Keratinocyte (primary cell): ENCODE measurements at regions not wholly inside any gene's neighbourhood (a gene's known extent, or its start where the extent isn't known, plus 50 kb on each side); places are given as distances from the start of the nearest gene placed in this dataset.

Experiments used
- DNase-seq: peaks from one replicate; pipeline ENCODE4 v3.0.0-alpha.2; 2011; ENCODE audit warnings: low read depth, missing footprints, low spot score
- FAIRE-seq: peaks from 2 replicates; lab custom pipeline; 2011; peaks lifted over from hg19 to GRCh38; lab: Jason Lieb, UNC
- H2AFZ ChIP-seq: 2 replicates; pipeline ENCODE4 v1.6.0; 2012; ENCODE audit warnings: low read length, control low read depth, inconsistent platforms; ENCODE audit not compliant: control insufficient read depth
- H3K27ac ChIP-seq: 2 replicates; pipeline ENCODE4 v1.5.1; 2011; ENCODE audit warnings: low read length; ENCODE audit not compliant: control insufficient read depth, insufficient read depth
- H3K27me3 ChIP-seq: 3 replicates; pipeline ENCODE4 v1.6.0; 2011; ENCODE audit warnings: low read length; ENCODE audit not compliant: control insufficient read depth, insufficient read depth; ENCODE audit errors: extremely low read depth
- H3K36me3 ChIP-seq, 2 experiments: 2 replicates in 1 of 2; 3 replicates in 1 of 2; pipeline ENCODE4 v1.5.1; 2011; ENCODE audit warnings: low read length in 2 of 2, mild to moderate bottlenecking in 1 of 2; ENCODE audit not compliant: control insufficient read depth in 2 of 2, insufficient read depth in 2 of 2; ENCODE audit errors: extremely low read depth in 1 of 2
- H3K4me1 ChIP-seq: 3 replicates; pipeline ENCODE4 v1.5.1; 2011; ENCODE audit warnings: low read length; ENCODE audit not compliant: control insufficient read depth, insufficient read depth; ENCODE audit errors: extremely low read depth
- H3K4me2 ChIP-seq: 3 replicates; pipeline ENCODE4 v1.6.0; 2011; ENCODE audit warnings: low read depth, low read length; ENCODE audit not compliant: control insufficient read depth, insufficient read depth; ENCODE audit errors: extremely low read depth
- H3K4me3 ChIP-seq, 3 experiments: fragments of 200-600 bp in 1 of 3; sonication (generic) in 1 of 3; 2 replicates in 2 of 3; 3 replicates in 1 of 3; pipeline ENCODE4 v1.5.1; 2011 to 2016; ENCODE audit warnings: low read length in 3 of 3, mild to moderate bottlenecking in 3 of 3, control low read depth in 2 of 3, inconsistent platforms in 1 of 3, low read depth in 1 of 3, mixed read lengths in 1 of 3, mixed run types in 1 of 3, moderate library complexity in 1 of 3; ENCODE audit not compliant: control insufficient read depth in 2 of 3, insufficient read depth in 2 of 3; ENCODE audit errors: extremely low read depth in 1 of 3
- H3K79me2 ChIP-seq: 2 replicates; pipeline ENCODE4 v1.6.0; 2012; ENCODE audit warnings: low read length; ENCODE audit not compliant: control insufficient read depth, insufficient read depth
- H3K9ac ChIP-seq: 3 replicates; pipeline ENCODE4 v1.6.0; 2011; ENCODE audit warnings: low read length; ENCODE audit not compliant: control insufficient read depth, insufficient read depth; ENCODE audit errors: extremely low read depth
- H3K9me1 ChIP-seq: 3 replicates; pipeline ENCODE4 v1.6.0; 2011; ENCODE audit warnings: low read length; ENCODE audit not compliant: control insufficient read depth, insufficient read depth; ENCODE audit errors: extremely low read depth
- H3K9me3 ChIP-seq: 2 replicates; pipeline ENCODE4 v1.5.1; 2012; ENCODE audit warnings: low read depth, low read length; ENCODE audit not compliant: control insufficient read depth
- H4K20me1 ChIP-seq: 3 replicates; pipeline ENCODE4 v1.6.0; 2011; ENCODE audit warnings: low read length; ENCODE audit not compliant: control insufficient read depth, insufficient read depth; ENCODE audit errors: extremely low read depth
- CTCF ChIP-seq, 3 experiments: IDR thresholded peaks in 1 of 3; conservative IDR thresholded peaks in 1 of 3; optimal IDR thresholded peaks in 1 of 3; 2 replicates in 2 of 3; 3 replicates in 1 of 3; pipeline versions ENCODE3 to v1.5.1; 2011; ENCODE audit warnings: low read length in 3 of 3, mild to moderate bottlenecking in 3 of 3, moderate library complexity in 2 of 3, control low read depth in 1 of 3, inconsistent platforms in 1 of 3; ENCODE audit not compliant: insufficient read depth in 2 of 3; ENCODE audit errors: extremely low read depth in 1 of 3
- EZH2 ChIP-seq: IDR thresholded peaks from one replicate; pipeline ENCODE4 v1.6.1; 2012; ENCODE audit warnings: inconsistent platforms, mild to moderate bottlenecking, low read length, moderate library complexity
- dilution Hi-C: fragments of 300-500 bp; cut with MboI; formaldehyde crosslinking; loops from one replicate; pipeline ENCODE4 v1.7.0; 2020; ENCODE audit warnings: low sequenced_read_pairs; ENCODE audit not compliant: extremely low pct_ligation_motif_present

DNA sequence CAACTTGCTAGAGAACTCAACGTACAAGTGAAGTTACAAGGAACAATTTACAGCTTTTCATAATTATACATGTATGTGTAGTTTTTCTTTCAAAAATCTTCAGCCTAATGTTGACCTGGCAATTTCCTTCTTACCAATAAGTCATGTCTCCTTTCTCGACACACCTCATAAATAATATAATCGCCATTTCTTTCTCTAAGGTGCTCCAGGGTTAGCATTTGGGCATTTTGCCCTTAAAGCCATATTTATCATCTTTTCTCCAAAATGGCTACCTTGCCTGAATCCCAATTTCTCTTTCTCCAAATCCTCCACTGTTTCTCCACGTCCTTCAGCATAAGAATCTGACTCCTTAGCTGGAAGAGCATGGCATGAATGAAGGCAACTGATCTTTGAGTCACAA lies 50.3 kb upstream of the RAB27B start:
- Histone ChIP-seq H4K20me1 (no peaks in the 10 kb centered on the region), H3K27ac (no peak overlapping the region), H3K4me2 (no peak overlapping the region), H3K4me3 (no peak overlapping the region), H3K9me3 (no peaks in the 10 kb centered on the region), H3K36me3 (no peaks in the 10 kb centered on the region), H3K27me3 (no peaks in the 10 kb centered on the region), H3K79me2 (no peaks in the 10 kb centered on the region), H3K9ac (no peak overlapping the region), H3K9me1 (peaks cover 5% of the 10 kb centered on the region), H3K4me1 (peaks cover 25% of the 10 kb centered on the region), H2AFZ (no peak overlapping the region)
- dilution Hi-C loops = no loop called here
- FAIRE-seq (no peak), DNase-seq (no peak)
- TF ChIP-seq EZH2 = no peak
- TF ChIP-seq CTCF (optimal IDR thresholded peaks at IDR 0.05 in 1 of 3, IDR thresholded peaks at IDR 0.05 in 1 of 3, conservative IDR thresholded peaks at IDR 0.05 in 1 of 3; ENCODE audit: extremely low read depth in 1 of 3, insufficient read depth in 2 of 3, low read length in 3 of 3) = no peak
